ENCODE measurements at regions not wholly inside any gene's neighbourhood (a gene's known extent, or its start where the extent isn't known, plus 50 kb on each side); places are given as distances from the start of the nearest gene placed in this dataset.
"Not testable (repeated sequence)": the region's sequence is repeated elsewhere in the genome, so short reads cannot be mapped to it uniquely, and the experiment has no call there.

DNA sequence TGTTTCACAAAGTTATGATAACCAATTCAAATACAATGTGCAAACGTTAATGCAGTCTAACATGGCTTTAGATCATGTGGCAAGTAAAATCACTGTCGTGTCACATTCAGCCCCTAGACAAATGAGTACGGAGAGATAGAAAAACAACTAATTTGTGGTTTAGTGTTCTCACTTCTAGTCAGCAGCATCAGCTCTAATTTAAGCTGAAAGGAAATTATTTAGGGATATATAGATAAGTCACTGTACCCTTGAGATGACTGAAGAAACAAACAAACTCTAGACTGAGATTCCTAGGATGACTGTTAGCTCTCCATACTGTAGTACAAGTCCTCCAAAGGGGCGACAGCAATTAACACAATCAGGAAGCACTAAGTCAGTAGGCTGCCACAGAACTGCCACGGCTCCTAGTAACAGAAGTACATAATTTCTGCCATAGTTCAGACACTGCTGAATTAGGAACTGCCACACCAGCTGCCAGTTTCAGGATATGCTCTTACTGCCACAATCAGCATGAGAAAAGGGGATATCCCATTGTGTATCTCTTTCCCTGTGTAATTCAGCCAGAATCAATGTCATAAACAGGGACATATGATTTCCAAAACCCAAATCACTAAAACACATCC is 150.4 kb upstream of the NEGR1 start:
- DNase-seq = no peak
- Mint-ChIP-seq H3K4me1 (ENCODE audit: low read depth) (no peaks in the 10 kb centered on the region), H3K9me3 (peaks cover 11% of the 10 kb centered on the region), H3K4me3 (no peak overlapping the region), H3K36me3 (no peaks in the 10 kb centered on the region), H3K27ac (no peak overlapping the region), H3K27me3 (no peaks in the 10 kb centered on the region)
- intact Hi-C loops (cut with micrococcal nuclease) = no loop called here
- ChIA-PET POLR2A (no interaction called here), CTCF (no interaction called here)

- Mint-ChIP-seq H3K36me3 (no peaks in the 10 kb centered on the region), H3K4me1 (ENCODE audit: low read depth) (no peaks in the 10 kb centered on the region), H3K9me3 (peaks cover 18% of the 10 kb centered on the region), H3K4me3 (no peak overlapping the region), H3K27me3 (no peaks in the 10 kb centered on the region), H3K27ac (no peak overlapping the region)
- intact Hi-C loops (cut with micrococcal nuclease) = no loop called here
- ChIA-PET POLR2A (no interaction called here), CTCF (no interaction called here)
- no peak for DNase-seq
Measured at GRCh38 chr1:72431810-72432209, 149.5 kb upstream of the NEGR1 start.

GRCh38 chr1:72428276-72428675 is 145.9 kb upstream of the NEGR1 start:
- peaks cover 36% of the 10 kb centered on the region for H3K9me3 Mint-ChIP-seq
- intact Hi-C loops (cut with micrococcal nuclease); CTCF ChIA-PET; H3K27ac Mint-ChIP-seq; POLR2A ChIA-PET; DNase-seq; H3K36me3 Mint-ChIP-seq; H3K4me1 Mint-ChIP-seq (ENCODE audit: low read depth); H3K27me3 Mint-ChIP-seq; H3K4me3 Mint-ChIP-seq: not testable (repeated sequence)

DNA sequence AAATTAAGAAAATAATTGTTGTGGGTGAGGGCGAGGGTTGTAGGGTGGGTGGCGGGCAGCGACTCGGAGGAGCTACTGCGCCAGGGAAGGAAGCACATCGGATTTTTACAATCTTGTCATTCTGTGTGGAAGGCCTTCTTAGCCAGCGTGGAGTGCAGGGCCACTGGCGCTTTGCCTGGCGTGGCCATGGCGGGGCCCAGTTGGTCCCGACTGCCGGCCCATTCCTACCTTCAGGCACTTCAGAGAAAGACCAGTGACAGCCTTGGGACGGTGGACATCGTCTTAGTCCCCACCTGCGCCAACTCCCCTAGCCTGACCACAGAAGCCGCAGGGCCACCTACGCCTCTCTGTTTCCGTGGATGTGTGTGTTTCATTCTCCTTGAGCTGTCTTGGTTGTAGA is 136.9 kb upstream of the NEGR1 start:
- Mint-ChIP-seq H3K4me3 (no peak overlapping the region), H3K27me3 (no peaks in the 10 kb centered on the region), H3K36me3 (no peaks in the 10 kb centered on the region), H3K4me1 (ENCODE audit: low read depth) (no peaks in the 10 kb centered on the region), H3K9me3 (peaks cover 17% of the 10 kb centered on the region), H3K27ac (no peak overlapping the region)
- ChIA-PET POLR2A (no interaction called here), CTCF (no interaction called here)
- DNase-seq = no peak
- intact Hi-C loops (cut with micrococcal nuclease) = no loop called here

DNA sequence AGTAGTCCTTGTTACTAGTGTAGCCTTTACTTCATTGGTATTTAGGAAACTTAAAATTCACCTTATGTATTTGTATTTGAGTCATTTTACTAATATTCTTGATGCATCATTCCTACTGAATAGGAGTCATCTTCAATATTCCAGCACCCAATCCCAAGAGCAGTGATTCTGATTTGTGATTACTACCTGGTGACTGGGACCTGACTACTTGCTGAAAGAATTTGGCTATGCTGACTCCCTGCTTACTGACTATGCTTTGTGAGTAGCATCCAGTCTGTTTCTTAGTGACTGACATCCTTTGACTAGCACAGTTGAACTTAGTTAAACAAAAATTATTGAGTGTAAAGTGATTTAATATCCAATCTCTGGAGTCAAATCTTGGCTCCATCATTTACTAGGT is 129.9 kb upstream of the NEGR1 start:
- no peak for DNase-seq
- Mint-ChIP-seq H3K36me3 (no peaks in the 10 kb centered on the region), H3K4me3 (no peak overlapping the region), H3K27ac (no peak overlapping the region), H3K9me3 (peaks cover 7% of the 10 kb centered on the region), H3K27me3 (no peaks in the 10 kb centered on the region), H3K4me1 (ENCODE audit: low read depth) (no peaks in the 10 kb centered on the region)
- intact Hi-C loops (cut with micrococcal nuclease) = no loop called here
- ChIA-PET CTCF (interaction anchor here (0.7 kb wide), 1 partner anchor 162 kb away, joined by 4 read pairs; no protein-coding TSS in a partner anchor), POLR2A (no interaction called here)

GRCh38 chr1:72399807-72400206 is 117.5 kb upstream of the NEGR1 start:
- Mint-ChIP-seq H3K9me3 (peaks cover 8% of the 10 kb centered on the region), H3K4me1 (ENCODE audit: low read depth) (no peaks in the 10 kb centered on the region), H3K27me3 (no peaks in the 10 kb centered on the region), H3K27ac (no peak overlapping the region), H3K36me3 (no peaks in the 10 kb centered on the region), H3K4me3 (no peak overlapping the region)
- no peak for DNase-seq
- intact Hi-C loops (cut with micrococcal nuclease) = no loop called here
- ChIA-PET POLR2A (no interaction called here), CTCF (no interaction called here)

DNA sequence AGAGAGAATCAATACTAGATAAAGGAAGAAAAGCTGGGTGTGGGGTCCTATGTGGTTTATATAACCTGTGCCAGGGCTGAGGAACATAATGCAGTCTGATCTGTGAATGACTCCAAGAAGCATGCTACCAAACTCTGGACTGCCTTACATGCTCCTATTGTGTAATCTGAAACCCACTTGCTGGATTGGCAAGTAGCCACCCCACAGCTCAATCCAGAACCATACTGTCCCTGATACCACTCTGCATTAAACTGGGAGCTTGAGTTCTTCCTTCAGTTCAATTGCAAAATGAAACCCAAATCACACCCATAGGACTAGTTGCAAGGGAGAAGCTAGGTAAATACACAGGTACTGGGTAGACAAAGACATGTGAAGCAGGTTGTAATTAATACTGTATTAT is 115.4 kb upstream of the NEGR1 start:
- ChIA-PET POLR2A (no interaction called here), CTCF (no interaction called here)
- intact Hi-C loops (cut with micrococcal nuclease) = no loop called here
- H3K9me3 Mint-ChIP-seq = peaks cover 9% of the 10 kb centered on the region
- H3K4me1 Mint-ChIP-seq (ENCODE audit: low read depth) = no peaks in the 10 kb centered on the region
- H3K4me3 Mint-ChIP-seq = no peak overlapping the region
- H3K27me3 Mint-ChIP-seq = no peaks in the 10 kb centered on the region
- no peaks in the 10 kb centered on the region for H3K36me3 Mint-ChIP-seq
- no peak for DNase-seq
- H3K27ac Mint-ChIP-seq = no peak overlapping the region

GRCh38 chr1:72394457-72394856 is 112.1 kb upstream of the NEGR1 start:
- ChIA-PET CTCF (interaction anchor here (0.6 kb wide), 1 partner anchor 396 kb away, joined by 3 read pairs; no protein-coding TSS in a partner anchor), POLR2A (no interaction called here)
- DNase-seq = no peak
- Mint-ChIP-seq H3K36me3 (no peaks in the 10 kb centered on the region), H3K4me3 (no peak overlapping the region), H3K9me3 (peaks cover 7% of the 10 kb centered on the region), H3K27me3 (no peaks in the 10 kb centered on the region), H3K27ac (no peak overlapping the region), H3K4me1 (ENCODE audit: low read depth) (no peaks in the 10 kb centered on the region)
- intact Hi-C loops (cut with micrococcal nuclease) = no loop called here

- no peak for DNase-seq
- intact Hi-C loops (cut with micrococcal nuclease) = no loop called here
- peaks cover 7% of the 10 kb centered on the region for H3K9me3 Mint-ChIP-seq
- no peaks in the 10 kb centered on the region for H3K27me3 Mint-ChIP-seq
- no peak overlapping the region for H3K4me3 Mint-ChIP-seq
- no peaks in the 10 kb centered on the region for H3K36me3 Mint-ChIP-seq
- ChIA-PET CTCF (no interaction called here), POLR2A (no interaction called here)
- H3K27ac Mint-ChIP-seq = no peak overlapping the region
- no peaks in the 10 kb centered on the region for H3K4me1 Mint-ChIP-seq (ENCODE audit: low read depth)
Measured at GRCh38 chr1:72379072-72379471, 96.7 kb upstream of the NEGR1 start.

DNA sequence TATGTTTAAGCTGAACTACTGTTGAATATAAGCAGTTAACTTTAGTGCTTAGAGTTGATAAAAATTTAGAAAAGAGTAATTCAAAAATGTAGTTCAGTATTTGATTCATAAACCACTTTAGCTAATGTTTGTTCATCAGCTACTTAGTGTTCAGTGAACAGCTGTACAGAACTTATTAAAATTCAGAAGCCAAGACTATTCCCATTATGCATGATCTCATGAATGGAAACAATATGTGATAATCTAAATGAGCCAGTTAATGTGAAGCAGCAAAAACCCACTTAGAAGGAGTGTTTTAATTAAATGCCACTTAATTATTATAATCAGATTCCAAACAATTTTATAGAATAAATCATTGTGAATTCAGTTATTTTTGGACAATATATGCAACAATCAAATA is 92.9 kb upstream of the NEGR1 start:
- no peak for DNase-seq
- no peaks in the 10 kb centered on the region for H3K27me3 Mint-ChIP-seq
- ChIA-PET CTCF (no interaction called here), POLR2A (no interaction called here)
- H3K4me1 Mint-ChIP-seq (ENCODE audit: low read depth) = no peaks in the 10 kb centered on the region
- H3K4me3 Mint-ChIP-seq = no peak overlapping the region
- intact Hi-C loops (cut with micrococcal nuclease) = no loop called here
- no peaks in the 10 kb centered on the region for H3K36me3 Mint-ChIP-seq
- H3K27ac Mint-ChIP-seq = no peak overlapping the region
- H3K9me3 Mint-ChIP-seq = peaks cover 1% of the 10 kb centered on the region

DNA sequence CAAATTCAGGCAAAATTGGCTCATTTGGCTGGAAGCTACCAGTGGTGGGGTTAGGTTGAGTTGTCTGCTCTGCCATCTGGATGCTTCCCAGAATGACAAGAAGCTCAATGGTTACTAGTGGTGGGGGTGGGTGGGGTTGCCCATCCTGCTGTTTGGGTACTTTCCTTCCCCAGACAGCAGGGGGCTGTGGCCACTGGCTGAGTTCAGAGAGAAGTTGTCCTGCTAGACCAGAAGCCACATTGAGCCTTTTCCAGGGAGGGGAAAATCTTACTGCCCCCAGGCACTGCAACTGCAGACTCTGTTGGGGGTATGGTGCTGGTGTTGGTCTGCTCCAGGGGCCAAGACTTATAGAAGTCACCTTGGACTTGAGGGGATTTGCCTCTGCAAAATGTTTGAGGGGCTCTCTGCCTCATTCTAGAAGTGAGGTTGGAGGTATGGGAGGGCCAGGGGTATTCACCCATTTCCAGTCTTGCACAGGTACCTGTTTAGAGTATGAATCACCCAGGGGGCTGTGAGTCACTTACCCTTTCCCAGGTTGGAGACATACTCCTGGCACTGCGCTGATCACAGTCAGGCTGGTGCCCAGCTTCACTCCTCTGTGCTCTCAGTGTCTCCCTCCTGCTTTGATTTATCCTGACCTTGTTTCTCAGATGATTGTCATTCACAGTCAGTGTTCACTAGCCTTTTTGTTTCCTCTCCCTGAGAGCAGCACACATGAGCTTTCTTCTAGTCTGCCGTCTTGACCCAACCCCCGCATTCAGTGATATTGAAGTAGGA is 89.1 kb upstream of the NEGR1 start:
- no peak overlapping the region for H3K27ac Mint-ChIP-seq
- H3K27me3 Mint-ChIP-seq = no peaks in the 10 kb centered on the region
- peaks cover 4% of the 10 kb centered on the region for H3K9me3 Mint-ChIP-seq
- CTCF ChIA-PET = no interaction called here
- H3K4me3 Mint-ChIP-seq = no peak overlapping the region
- intact Hi-C loops (cut with micrococcal nuclease) = no loop called here
- POLR2A ChIA-PET = no interaction called here
- DNase-seq = no peak
- H3K4me1 Mint-ChIP-seq (ENCODE audit: low read depth) = no peaks in the 10 kb centered on the region
- H3K36me3 Mint-ChIP-seq = no peaks in the 10 kb centered on the region

DNA sequence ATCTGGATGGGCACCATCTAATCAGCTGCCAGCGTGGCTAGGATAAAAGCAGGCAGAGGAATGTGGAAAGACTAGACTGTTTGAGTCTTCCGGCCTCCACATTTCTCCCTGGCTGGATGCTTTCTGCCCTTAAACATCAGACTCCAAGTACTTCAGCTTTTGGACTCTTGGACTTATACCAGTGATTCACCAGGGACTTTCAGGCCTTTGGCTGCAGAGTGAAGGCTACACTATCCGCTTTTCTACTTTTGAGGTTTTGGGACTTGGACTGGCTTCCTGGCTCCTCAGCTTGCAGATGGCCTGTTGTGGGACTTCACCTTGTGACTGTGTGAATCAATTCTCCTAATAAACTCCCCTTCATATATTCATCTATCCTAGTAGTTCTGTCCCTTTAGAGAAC is 88.5 kb upstream of the NEGR1 start:
- H3K27ac Mint-ChIP-seq; H3K4me3 Mint-ChIP-seq; DNase-seq; H3K9me3 Mint-ChIP-seq; POLR2A ChIA-PET; H3K27me3 Mint-ChIP-seq; CTCF ChIA-PET; intact Hi-C loops (cut with micrococcal nuclease); H3K4me1 Mint-ChIP-seq (ENCODE audit: low read depth); H3K36me3 Mint-ChIP-seq: not testable (repeated sequence)

DNA sequence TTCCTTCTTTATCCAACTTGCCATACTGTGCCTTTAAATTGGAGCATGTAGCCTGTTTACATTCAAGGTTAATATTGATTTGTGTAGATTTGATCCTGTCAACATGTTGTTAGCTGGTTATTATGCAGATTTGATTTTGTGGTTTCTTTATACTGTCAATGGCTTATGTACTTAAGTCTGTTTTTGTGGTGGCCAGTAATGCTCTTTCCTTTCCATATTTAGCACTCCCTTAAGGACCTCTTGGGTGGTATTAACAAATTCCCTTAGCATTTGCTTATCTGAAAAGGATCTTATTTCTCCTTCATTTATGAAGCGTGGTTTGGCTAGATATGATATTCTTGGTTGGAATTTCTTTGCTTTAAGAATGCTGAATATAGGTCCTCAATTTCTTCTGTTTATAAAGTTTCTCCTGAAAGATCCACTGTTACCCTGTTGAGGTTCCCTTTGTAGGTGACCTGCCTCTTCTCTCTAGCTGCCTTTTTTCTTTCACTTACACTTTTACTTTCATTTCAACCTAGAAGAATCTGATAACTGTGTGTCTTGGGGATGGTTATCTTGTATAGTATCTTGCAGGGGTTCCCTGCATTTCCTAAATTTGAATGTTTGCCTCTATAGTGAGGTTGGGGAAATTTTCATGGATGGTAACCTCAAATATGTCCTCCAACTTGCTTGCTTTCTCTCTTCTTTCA is 86.9 kb upstream of the NEGR1 start:
- H3K4me3 Mint-ChIP-seq = no peak overlapping the region
- POLR2A ChIA-PET = no interaction called here
- H3K27ac Mint-ChIP-seq = no peak overlapping the region
- CTCF ChIA-PET = no interaction called here
- H3K4me1 Mint-ChIP-seq (ENCODE audit: low read depth) = no peaks in the 10 kb centered on the region
- intact Hi-C loops (cut with micrococcal nuclease) = no loop called here
- H3K36me3 Mint-ChIP-seq = no peaks in the 10 kb centered on the region
- no peak for DNase-seq
- no peaks in the 10 kb centered on the region for H3K27me3 Mint-ChIP-seq
- H3K9me3 Mint-ChIP-seq = peaks cover 4% of the 10 kb centered on the region

Measured in activated CD4-positive, alpha-beta memory T cell treated with anti-CD3 and anti-CD28 coated beads for 36 hours (primary cell).